Gastroesophageal sphincter (tissue), 4 donors: ENCODE measurements at regions not wholly inside any gene's neighbourhood (a gene's known extent, or its start where the extent isn't known, plus 50 kb on each side); places are given as distances from the start of the nearest gene placed in this dataset.

Experiments used
- ATAC-seq: fragments of 150-250 bp; one replicate; pipeline ENCODE4 v1.9.1; 2016; ENCODE audit warnings: mild to moderate bottlenecking, moderate library complexity
- H3K27ac ChIP-seq, 4 donors: fragments of 200-600 bp; sonication (generic) in 3 of 4; 1 replicate in 3 of 4; 2 replicates in 1 of 4; pipeline ENCODE4 v1.5.1; 2016 to 2019
- H3K27me3 ChIP-seq: fragments of 200-600 bp; sonication (generic); one replicate; pipeline ENCODE4 v1.5.1; 2019
- H3K36me3 ChIP-seq, 2 donors: fragments of 200-600 bp; sonication (generic); one replicate each; pipeline ENCODE4 v1.5.1; 2019; ENCODE audit warnings: control low read depth in 1 of 2
- H3K4me1 ChIP-seq, 3 donors: fragments of 200-600 bp; sonication (generic); 1 replicate in 2 of 3; 2 replicates in 1 of 3; pipeline ENCODE4 v1.5.1; 2016 to 2019; ENCODE audit warnings: control low read depth in 2 of 3
- H3K4me3 ChIP-seq, 2 donors: fragments of 200-600 bp; sonication (generic); one replicate each; pipeline ENCODE4 v1.5.1; 2019; ENCODE audit warnings: mild to moderate bottlenecking in 1 of 2, moderate library complexity in 1 of 2
- H3K9me3 ChIP-seq, 3 donors: fragments of 200-600 bp; sonication (generic); one replicate each; pipeline ENCODE4 v1.5.1; 2017 to 2019; ENCODE audit warnings: control low read depth in 2 of 3
- EP300 ChIP-seq: sonication (generic); formaldehyde crosslinking; IDR thresholded peaks from one replicate; pipeline ENCODE4 v1.6.1; 2017; ENCODE audit warnings: antibody characterized with exemption, mild to moderate bottlenecking
- POLR2A ChIP-seq, 2 donors: fragments of 450-650 bp; IDR thresholded peaks; one replicate each; pipeline ENCODE4 v1.6.1; 2017; ENCODE audit warnings: antibody characterized with exemption in 2 of 2, mild to moderate bottlenecking in 2 of 2, moderate library complexity in 1 of 2
- POLR2AphosphoS5 ChIP-seq: sonication (generic); formaldehyde crosslinking; IDR thresholded peaks from one replicate; pipeline ENCODE4 v1.6.1; 2017; ENCODE audit warnings: antibody characterized with exemption
- WGBS, 2 donors: methylation state at CpG; one replicate each; pipeline ENCODE4 v1.1.5; 2018; ENCODE audit warnings: low coverage in 1 of 2; 5-methylcytosine and 5-hydroxymethylcytosine counted together
- TF ChIP-seq, protein P1 (sequence below), 4 experiments: fragments of 200-600 bp in 2 of 4; fragments of 450-650 bp in 2 of 4; sonication (generic) in 1 of 4; IDR thresholded peaks; one replicate each; pipeline ENCODE4 v1.5.1; 2017 to 2019; ENCODE audit warnings: antibody characterized with exemption in 4 of 4, mild to moderate bottlenecking in 2 of 4, moderate library complexity in 2 of 4

DNA sequence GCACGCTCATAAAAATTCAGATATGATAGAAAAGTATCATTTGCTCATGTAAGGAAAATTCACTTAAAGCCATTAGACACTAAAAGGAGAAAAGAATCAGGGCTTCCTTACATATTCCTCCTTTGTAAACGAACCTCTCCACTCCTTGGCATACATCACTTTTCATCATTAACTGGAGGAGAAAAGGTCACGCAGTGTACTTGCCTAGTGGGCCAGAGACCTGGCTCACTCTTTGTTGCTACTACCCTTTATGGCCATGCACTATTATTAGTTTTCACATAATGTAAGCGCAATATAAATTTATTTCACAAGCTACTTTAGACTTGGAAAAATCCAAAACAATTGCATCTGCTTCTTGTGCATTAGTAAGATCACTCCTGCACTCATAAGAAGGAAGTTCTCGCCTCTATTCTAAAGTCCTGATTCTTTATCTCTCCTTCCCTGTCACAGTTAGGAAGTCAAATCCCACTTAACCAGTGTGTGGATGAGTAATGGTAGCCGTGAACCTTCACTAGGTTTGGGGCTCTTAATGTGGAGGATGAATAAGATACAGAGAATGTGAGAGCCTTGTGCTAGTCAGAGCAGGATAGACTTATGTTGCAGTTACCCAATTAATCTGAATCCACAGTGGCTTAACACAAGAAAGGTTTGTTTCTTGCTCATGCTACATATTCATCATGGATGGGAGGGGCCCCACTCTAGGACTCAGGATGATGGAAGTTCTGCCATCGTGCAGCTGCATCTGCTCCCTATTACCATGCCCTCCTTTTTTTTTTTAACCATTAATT, 115.0 kb upstream of the GLS start:
- Histone ChIP-seq H3K4me1 (peaks cover 0 to 19% (median 0%) of the 10 kb centered on the region in 3 donors), H3K27ac (no peak overlapping the region), H3K36me3 (no peaks in the 10 kb centered on the region), H3K4me3 (no peak overlapping the region), H3K27me3 (no peaks in the 10 kb centered on the region), H3K9me3 (no peaks in the 10 kb centered on the region)
- TF ChIP-seq POLR2AphosphoS5: no peak
- WGBS, 2 donors: 68 to 76% methylated on average over 7 of the region's 7 CpGs
- ATAC-seq: no peak

DNA sequence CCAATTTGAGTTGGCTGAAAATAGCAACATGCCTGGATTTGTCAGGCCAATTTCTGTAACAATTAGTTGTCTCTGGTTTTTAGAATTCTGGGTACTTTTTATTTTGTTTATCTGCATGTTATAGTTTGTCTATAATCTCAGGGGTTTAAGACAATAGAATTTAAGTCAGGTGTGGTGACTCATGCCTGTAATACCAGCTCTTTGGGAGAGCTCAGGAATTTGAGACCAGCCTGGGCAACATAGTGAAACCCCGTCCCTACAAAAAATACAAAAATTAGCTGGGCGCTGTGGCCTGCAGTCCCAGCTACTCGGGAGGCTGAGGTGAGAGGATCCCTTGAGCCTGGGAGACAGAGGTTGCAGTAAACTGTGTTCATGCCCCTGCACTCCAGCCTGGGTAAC, 114.4 kb upstream of the GLS start:
- no peak for ATAC-seq
- Histone ChIP-seq H3K27me3 (no peaks in the 10 kb centered on the region), H3K27ac (no peak overlapping the region), H3K4me1 (peaks cover 0 to 19% (median 0%) of the 10 kb centered on the region in 3 donors), H3K36me3 (no peaks in the 10 kb centered on the region), H3K9me3 (no peaks in the 10 kb centered on the region), H3K4me3 (no peak overlapping the region)
- TF ChIP-seq EP300 (no peak), POLR2AphosphoS5 (no peak), POLR2A (IDR thresholded peaks at IDR 0.05) (no peak)
- TF ChIP-seq, protein P1, sequence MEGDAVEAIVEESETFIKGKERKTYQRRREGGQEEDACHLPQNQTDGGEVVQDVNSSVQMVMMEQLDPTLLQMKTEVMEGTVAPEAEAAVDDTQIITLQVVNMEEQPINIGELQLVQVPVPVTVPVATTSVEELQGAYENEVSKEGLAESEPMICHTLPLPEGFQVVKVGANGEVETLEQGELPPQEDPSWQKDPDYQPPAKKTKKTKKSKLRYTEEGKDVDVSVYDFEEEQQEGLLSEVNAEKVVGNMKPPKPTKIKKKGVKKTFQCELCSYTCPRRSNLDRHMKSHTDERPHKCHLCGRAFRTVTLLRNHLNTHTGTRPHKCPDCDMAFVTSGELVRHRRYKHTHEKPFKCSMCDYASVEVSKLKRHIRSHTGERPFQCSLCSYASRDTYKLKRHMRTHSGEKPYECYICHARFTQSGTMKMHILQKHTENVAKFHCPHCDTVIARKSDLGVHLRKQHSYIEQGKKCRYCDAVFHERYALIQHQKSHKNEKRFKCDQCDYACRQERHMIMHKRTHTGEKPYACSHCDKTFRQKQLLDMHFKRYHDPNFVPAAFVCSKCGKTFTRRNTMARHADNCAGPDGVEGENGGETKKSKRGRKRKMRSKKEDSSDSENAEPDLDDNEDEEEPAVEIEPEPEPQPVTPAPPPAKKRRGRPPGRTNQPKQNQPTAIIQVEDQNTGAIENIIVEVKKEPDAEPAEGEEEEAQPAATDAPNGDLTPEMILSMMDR (IDR thresholded peaks at IDR 0.05): no peak
- 67 to 83% methylated on average over 1 to 2 of the region's 3 CpGs for WGBS, 2 donors

DNA sequence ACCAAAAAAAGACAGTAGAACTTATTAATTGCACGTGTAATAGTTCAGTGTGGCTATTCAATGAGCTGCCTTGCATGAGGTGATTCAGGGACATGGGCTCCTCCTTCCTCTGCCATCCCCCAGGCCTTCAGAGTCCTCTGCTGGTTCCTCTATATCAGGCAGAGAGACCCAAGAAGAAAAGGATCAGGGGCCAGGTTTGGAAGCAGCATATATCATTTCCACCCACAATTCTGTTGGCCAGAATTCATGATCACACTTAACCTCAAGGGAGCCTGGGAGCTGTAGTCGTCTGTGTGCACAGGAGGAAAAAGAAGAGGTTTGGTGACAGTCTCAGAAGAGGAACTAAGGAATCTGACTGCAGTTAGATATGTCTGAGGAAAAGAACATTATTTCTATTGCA, 114.0 kb upstream of the GLS start:
- H3K27me3 ChIP-seq: no peaks in the 10 kb centered on the region
- peaks cover 0 to 19% (median 0%) of the 10 kb centered on the region in 3 donors for H3K4me1 ChIP-seq
- TF ChIP-seq EP300 (no peak), POLR2AphosphoS5 (no peak), POLR2A (IDR thresholded peaks at IDR 0.05) (no peak)
- TF ChIP-seq, protein P1 (IDR thresholded peaks at IDR 0.05): no peak
- H3K27ac ChIP-seq: no peak overlapping the region
- no peak for ATAC-seq
- WGBS, 2 donors: 38 to 63% methylated on average over 1 of the region's 2 CpGs
- no peaks in the 10 kb centered on the region for H3K9me3 ChIP-seq
- H3K36me3 ChIP-seq: no peaks in the 10 kb centered on the region
- H3K4me3 ChIP-seq: no peak overlapping the region

DNA sequence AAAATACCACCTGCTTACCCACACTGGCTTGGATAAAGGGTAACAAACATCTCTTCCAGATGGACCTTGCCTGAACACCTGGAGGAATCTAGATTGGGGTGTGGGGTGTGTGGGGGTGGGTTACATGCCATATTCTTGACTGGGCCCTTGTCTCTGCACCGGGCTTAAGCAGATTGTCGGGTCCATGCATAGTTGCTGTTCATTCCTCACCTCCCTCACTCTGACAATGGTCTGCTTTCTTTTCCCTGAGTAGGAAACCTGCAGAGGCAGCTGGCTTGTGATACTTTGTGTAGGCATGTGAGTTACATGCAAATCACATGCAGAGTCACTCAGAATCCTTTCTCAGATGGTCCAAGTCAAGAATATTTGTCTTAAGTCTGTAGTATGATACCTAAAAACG, 112.8 kb upstream of the GLS start:
- no peak for ATAC-seq
- H3K9me3 ChIP-seq: no peaks in the 10 kb centered on the region
- no peaks in the 10 kb centered on the region for H3K27me3 ChIP-seq
- 80 to 100% methylated on average over 1 to 3 of the region's 3 CpGs for WGBS, 2 donors
- H3K27ac ChIP-seq: no peak overlapping the region
- H3K36me3 ChIP-seq: no peaks in the 10 kb centered on the region
- no peak overlapping the region for H3K4me3 ChIP-seq
- TF ChIP-seq POLR2A (IDR thresholded peaks at IDR 0.05) (no peak), POLR2AphosphoS5 (no peak), EP300 (no peak)
- TF ChIP-seq, protein P1 (IDR thresholded peaks at IDR 0.05): no peak
- H3K4me1 ChIP-seq: peaks cover 0 to 19% (median 0%) of the 10 kb centered on the region in 3 donors

DNA sequence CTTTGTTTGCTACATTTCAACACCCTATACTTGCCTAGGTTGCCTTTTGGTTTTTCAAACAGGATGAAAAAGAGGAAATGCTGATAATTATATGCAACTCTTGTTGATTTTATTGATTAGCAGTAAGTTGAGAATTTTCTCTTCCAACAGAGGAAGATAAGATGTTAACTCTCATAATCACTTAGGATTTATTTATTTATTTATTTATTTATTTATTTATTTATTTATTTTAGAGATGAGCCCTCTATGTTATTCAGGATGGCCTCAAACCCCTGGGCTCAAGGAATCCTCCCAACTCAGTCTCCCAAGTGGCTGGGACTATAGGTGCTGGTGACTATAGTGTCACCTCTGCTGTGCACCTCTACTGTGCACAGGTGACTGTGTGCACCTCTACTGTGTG, 111.4 kb upstream of the GLS start:
- Histone ChIP-seq H3K27me3 (no peaks in the 10 kb centered on the region), H3K4me1 (peaks cover 0 to 19% (median 0%) of the 10 kb centered on the region in 3 donors), H3K4me3 (no peak overlapping the region), H3K27ac (no peak overlapping the region), H3K9me3 (no peaks in the 10 kb centered on the region), H3K36me3 (no peaks in the 10 kb centered on the region)
- TF ChIP-seq POLR2A (IDR thresholded peaks at IDR 0.05) (no peak), POLR2AphosphoS5 (no peak), EP300 (no peak)
- TF ChIP-seq, protein P1 (IDR thresholded peaks at IDR 0.05): no peak
- ATAC-seq: no peak
